ENCODE measurements at regions not wholly inside any gene's neighbourhood (a gene's known extent, or its start where the extent isn't known, plus 50 kb on each side); places are given as distances from the start of the nearest gene placed in this dataset.
"Not testable (repeated sequence)": the region's sequence is repeated elsewhere in the genome, so short reads cannot be mapped to it uniquely, and the experiment has no call there.

GRCh38 chr7:108627476-108628051 lies 57.9 kb downstream of the DNAJB9 start:
- DNase-seq (ENCODE audit: low read depth in 4 of 4, low spot score in 2 of 4), result no peak

DNA sequence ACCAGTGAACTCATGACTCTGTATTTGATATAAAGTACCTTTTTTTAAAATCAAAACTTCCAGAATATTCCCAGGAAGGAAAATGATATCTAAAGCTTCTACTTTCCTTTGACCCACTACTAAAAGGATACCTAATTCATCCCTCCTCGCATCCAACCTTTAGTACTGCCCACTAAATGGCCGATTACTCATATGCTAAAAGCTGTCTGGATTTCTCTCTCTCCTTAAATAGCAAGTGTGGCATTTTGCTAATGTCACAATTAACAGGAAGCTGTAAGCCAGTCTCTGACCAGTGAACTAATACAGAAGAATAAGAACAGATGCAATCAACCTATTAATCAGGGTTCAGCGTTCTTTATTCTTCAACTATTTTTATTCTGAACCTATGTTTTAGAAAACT lies 59.0 kb downstream of the DNAJB9 start:
- no peak for DNase-seq (ENCODE audit: low read depth in 4 of 4, low spot score in 2 of 4)

GRCh38 chr7:108629651-108630400 lies 60.2 kb downstream of the DNAJB9 start:
- no peak for DNase-seq (ENCODE audit: low read depth in 4 of 4, low spot score in 2 of 4)

DNA sequence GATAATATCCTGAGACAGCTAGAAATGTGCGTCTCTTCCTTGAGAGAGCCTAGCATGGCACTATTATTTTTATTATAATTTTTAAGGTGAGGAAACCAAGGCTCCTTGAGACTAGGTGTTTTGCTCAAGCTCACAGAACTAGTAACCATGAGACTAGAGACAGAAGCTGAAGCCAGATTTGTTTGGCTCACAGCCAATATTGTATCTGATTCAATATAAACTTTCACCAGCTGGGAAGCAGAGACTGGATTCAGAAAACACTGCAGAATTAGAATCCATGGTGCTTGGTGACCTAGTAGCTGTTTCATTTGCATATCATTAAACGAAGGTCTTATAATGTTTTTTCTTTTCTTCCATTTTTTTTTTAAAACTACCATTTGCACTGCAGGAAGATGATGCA lies 64.4 kb downstream of the DNAJB9 start:
- no peak for DNase-seq (ENCODE audit: low read depth in 4 of 4, low spot score in 2 of 4)

GRCh38 chr7:108634535-108634934 lies 64.9 kb downstream of the DNAJB9 start:
- DNase-seq (ENCODE audit: low read depth in 4 of 4, low spot score in 2 of 4), result no peak

DNA sequence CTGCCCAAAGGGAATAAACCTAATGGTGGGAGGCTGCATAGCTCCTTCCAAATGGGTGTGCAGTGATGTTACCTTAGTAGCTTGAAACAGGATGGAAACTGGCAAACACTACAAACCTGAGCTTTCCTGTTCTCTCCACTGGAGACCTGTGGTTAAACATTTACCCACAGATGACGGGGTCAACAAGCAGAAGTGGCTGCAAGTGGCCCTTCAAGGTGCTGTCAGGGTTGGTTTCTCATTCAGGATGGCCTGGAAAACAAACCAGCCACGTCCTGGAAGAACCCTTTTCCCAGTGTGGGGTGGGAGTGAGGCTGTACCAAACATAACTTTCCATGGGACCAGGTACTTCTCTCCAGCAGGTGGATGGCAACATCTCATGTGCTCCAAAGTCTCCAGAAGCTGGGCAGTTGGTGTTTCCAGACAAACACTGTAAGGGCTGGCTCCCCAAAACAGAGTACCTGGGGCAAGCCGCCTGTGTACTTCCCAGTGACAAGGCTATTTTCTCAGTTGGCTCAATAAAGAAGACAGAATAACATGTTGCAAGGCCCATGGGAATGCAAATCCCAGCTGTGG lies 67.5 kb downstream of the DNAJB9 start:
- DNase-seq (ENCODE audit: low read depth in 4 of 4, low spot score in 2 of 4), result no peak

DNA sequence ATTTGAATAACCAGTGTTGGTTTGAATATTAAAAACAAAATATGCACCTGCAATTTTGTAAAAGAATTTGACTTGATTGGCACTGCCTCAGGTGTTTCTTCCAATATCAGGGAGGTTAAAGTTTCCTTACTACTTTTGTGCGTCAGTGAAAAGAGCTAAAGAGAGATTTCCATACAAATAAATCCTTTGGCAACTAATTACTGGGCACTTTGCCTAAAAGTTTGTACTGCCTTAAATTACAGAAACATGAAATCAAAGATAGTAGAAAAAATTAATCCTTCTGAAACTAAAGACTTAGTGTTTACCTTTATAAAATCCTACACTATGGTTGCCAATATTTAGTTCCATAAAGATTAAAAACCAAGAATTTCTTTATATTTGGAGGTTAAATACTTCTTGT lies 72.5 kb downstream of the DNAJB9 start:
- no peak for DNase-seq (ENCODE audit: low read depth in 4 of 4, low spot score in 2 of 4)

- DNase-seq (ENCODE audit: low read depth in 4 of 4, low spot score in 2 of 4), result no peak
Observed at GRCh38 chr7:108643136-108643535, 73.5 kb downstream of the DNAJB9 start.

GRCh38 chr7:108648989-108649388 lies 79.3 kb downstream of the DNAJB9 start:
- no peak for DNase-seq (ENCODE audit: low read depth in 4 of 4, low spot score in 2 of 4)

DNA sequence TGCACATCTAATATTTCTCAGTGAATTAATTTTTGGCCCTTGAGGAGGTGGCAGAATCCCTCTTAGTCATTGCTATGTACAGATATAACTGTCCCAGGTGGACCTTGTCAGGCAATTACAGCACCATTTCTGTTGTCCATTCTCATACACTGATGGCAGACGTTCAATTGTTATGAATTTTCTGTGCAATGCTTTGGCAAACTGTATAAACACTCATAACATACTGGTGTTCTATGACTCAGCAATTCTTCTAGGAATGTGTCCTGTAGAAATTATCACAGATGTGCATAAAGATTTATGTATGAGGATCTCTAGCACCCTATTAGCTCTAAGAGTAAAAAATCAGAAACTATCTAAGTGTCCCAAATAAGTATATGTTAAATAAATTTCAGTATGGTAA lies 80.8 kb downstream of the DNAJB9 start:
- DNase-seq (ENCODE audit: low read depth in 4 of 4, low spot score in 2 of 4), result no peak

DNA sequence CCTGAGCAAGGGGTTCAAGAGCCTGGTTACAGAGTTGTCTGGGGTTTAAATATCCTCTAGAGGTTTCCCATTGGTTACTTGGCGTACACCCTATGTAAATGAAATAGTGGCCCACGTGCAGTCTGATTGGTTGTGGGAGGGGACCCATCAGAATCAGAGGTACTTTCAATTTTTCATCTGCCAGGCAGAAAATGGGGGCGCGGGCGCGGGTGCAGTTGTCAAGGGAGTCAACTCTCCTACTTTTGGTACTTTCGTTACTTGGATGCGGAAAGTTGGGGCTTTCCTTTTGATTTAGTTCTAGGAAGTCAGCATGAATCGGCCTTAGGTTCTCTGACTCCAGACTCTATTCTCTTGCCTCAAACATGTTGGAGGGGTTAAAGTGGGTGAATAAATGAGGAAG lies 83.2 kb downstream of the DNAJB9 start:
- DNase-seq (ENCODE audit: low read depth in 4 of 4, low spot score in 2 of 4), result no peak

DNA sequence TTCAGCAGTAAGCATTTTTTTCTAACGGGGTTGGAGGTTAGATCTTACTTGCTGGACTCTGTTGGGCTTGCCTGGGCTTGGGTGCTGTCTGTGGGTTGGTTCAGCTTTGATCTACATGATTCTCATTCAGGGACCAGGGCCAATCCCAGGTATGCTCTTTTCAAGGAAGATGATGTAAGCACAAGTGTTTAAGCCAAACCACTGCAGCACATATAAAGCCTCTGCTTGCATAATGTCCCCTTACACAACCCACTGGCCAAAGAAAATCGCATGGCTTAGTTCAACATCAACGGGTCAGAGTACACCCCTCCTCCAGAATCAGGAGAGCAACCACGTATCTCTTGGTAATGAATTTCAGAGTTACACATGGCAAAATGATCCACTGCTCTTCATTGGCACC lies 83.9 kb downstream of the DNAJB9 start:
- no peak for DNase-seq (ENCODE audit: low read depth in 4 of 4, low spot score in 2 of 4)

DNA sequence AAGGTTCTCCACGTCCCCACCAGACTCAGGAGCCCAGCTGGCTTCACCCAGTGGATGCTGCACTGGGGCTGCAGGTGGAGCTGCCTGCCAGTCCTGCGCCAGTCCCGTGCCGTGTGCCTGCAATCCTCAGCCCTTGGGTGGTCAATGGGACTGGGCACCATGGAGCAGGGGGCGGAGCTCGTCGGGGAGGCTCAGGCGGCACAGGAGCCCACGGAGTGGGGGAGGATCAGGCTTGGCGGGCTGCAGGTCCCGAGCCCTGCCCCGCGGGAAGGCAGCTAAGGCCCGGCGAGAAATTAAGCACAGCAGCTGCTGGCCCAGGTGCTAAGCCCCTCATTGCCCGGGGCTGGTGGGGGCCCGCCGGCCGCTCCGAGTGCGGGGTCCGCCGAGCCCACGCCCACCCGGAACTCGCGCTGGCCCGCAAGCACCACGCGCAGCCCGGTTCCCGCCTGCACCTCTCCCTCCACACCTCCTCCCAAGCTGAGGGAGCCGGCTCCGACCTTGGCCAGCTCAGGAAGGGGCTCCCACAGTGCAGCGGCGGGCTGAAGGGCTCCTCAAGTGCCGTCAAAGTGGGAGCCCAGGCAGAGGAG lies 87.6 kb downstream of the DNAJB9 start:
- not testable (repeated sequence) for DNase-seq (ENCODE audit: low read depth in 4 of 4, low spot score in 2 of 4)

GRCh38 chr7:108659261-108659660 lies 89.6 kb downstream of the DNAJB9 start:
- DNase-seq (ENCODE audit: low read depth in 4 of 4, low spot score in 2 of 4), result no peak

DNA sequence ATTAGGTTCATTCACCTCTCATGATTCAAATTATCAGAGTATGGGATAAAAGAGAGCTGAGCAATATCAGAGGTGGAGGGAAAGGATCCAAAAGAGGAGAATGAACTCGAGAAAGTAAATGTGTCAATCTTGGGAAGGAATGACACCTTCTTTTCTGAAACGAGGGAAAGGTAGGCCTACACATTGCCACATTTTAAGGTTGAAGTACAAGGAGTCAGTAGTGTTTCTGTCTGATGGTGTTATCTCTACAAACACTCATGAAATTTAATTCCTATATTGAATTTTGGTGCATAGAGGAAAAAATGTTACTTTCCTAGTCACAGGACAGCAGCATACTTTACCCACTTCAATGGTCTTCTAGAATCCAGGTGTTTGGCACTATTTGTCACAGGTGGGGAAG lies 90.2 kb downstream of the DNAJB9 start:
- DNase-seq (ENCODE audit: low read depth in 4 of 4, low spot score in 2 of 4), result no peak

GRCh38 chr7:108660465-108660864 lies 90.8 kb downstream of the DNAJB9 start:
- DNase-seq (ENCODE audit: low read depth in 4 of 4, low spot score in 2 of 4), result no peak

- no peak for DNase-seq (ENCODE audit: low read depth in 4 of 4, low spot score in 2 of 4)
Observed at GRCh38 chr7:108662783-108663362, 93.2 kb downstream of the DNAJB9 start.

GRCh38 chr7:108663701-108664100 lies 94.0 kb downstream of the DNAJB9 start:
- no peak for DNase-seq (ENCODE audit: low read depth in 4 of 4, low spot score in 2 of 4)

- DNase-seq (ENCODE audit: low read depth in 4 of 4, low spot score in 2 of 4), result no peak
Observed at GRCh38 chr7:108667216-108667615, 97.5 kb downstream of the DNAJB9 start.

- no peak for DNase-seq (ENCODE audit: low read depth in 4 of 4, low spot score in 2 of 4)
Observed at GRCh38 chr7:108669958-108670357, 100.3 kb downstream of the DNAJB9 start.

DNA sequence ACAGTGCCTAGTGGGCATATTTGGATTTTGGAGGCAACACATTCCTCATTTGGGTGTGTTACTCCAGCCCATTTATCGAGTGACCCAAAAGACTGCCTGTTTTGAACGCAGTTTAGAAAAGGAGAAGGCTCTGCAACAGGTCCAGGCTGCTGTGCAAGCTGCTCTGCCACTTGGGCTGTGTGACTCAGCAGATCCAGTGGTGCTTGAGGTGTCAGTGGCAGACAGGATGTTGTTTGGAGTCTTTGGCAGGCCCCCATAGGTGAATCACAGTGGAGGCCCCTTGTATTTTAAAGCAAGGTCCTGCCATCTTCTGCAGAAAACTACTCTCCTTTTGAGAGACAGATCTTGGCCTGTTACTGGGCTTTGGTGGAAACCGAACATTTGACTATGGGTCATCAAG lies 104.0 kb downstream of the DNAJB9 start:
- DNase-seq (ENCODE audit: low read depth in 4 of 4, low spot score in 2 of 4), result not testable (repeated sequence)

GRCh38 chr7:108684629-108685028 lies 115.0 kb downstream of the DNAJB9 start:
- no peak for DNase-seq (ENCODE audit: low read depth in 4 of 4, low spot score in 2 of 4)
